NCI-H510A treated with DMSO at 0.1 percent for 48 hours (cell line): ENCODE measurements at regions not wholly inside any gene's neighbourhood (a gene's known extent, or its start where the extent isn't known, plus 50 kb on each side); places are given as distances from the start of the nearest gene placed in this dataset.
A peak's percentile ranks its signal among the peaks of the same experiment; 100 is the strongest.

ENCODE experiments used
- DNase-seq: peaks from one replicate; lab custom pipeline; 2025; lab: John Stamatoyannopoulos, UW

DNA sequence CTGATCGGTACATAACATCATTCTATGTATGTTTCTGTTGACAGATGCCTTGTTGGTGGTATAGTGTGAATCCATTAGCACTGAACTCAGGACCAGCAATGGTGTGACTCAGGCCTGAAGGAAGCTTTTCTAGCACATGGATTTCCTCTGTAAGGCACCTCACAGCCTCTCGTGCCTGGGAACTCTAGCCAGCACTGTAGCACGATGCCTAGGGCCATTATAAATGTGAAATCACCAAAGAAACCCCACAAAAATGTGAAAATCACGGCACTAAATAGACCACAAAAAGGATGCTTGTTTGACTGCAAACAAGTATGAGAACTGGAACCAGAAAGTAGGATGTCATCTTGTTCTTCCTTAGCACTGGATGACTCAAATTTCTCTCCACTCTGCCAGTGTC is 63.7 kb upstream of the NKX2-2 start:
- no peak for DNase-seq

DNA sequence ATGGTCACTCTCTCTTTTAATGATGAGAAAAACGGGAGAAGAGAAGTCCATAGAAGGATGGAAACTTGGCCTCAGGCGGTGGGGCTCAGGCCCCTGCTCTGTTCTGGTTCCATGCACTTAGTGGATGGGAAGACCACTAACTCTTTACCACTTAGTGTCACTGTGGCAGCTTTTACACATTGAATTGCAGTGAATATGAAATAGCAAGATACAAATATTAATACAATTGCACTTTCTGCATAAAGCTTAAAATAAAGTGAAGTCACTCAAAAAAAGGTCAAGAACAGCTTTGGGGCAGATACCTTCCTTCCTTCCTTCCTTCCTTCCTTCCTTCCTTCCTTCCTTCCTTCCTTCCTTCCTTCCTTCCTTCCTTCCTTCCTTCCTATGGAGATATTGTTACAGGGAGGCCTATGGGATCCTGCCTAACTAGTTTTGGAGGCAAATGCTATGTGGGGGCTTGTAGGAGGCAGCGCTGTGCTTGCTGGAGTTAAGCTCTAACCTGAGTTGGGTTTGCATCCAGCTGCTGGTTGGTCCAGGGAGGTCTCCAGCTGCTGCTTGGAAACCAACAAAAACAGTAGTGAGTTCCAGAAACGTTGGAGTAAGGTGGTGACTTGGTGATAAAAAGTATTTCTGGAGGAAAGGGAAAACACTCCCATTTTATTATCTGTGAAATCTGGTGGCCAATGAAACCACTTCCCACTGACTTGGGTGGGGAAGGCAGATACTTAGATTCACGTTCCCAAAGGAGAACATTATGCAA is 62.3 kb upstream of the NKX2-2 start:
- no peak for DNase-seq

DNA sequence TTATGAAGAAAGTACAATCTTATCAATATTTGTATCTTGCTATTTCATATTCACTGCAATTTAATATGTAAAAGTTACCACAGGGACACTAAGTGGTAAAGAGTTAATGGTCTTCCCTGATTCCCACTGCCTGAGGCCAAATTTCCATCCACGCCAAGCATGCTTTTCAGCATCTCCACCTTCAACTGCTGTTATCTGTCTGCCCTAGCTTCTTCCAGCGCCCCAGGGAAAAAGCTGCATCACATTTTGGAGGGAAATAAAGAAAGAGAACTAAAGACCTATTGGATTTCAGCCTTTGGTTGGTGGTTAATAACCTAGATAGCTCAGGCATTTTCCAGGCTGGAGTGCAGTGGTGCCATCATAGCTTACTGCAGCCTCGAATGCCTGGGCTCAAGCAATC is 61.3 kb upstream of the NKX2-2 start:
- DNase-seq: no peak

DNA sequence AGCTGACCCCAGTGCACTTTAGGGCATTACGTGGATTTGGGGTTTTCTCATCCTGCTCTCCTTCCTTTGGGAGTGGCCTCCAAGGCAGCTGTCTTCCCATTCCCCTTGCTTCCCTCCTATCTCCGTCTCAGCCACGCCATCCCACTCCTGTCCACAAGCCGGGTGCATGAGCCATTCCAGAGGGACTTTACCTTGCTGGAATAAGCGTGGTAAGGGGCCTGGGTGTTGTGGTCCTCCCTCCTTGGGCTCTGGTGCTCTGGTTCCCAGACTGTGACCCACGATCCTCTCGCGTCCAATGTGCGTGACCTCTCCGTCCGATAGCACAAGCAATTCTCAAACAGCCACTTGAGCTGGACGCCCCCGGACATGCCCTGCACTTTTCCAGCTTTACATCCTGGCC is 60.6 kb upstream of the NKX2-2 start:
- DNase-seq: no peak

DNA sequence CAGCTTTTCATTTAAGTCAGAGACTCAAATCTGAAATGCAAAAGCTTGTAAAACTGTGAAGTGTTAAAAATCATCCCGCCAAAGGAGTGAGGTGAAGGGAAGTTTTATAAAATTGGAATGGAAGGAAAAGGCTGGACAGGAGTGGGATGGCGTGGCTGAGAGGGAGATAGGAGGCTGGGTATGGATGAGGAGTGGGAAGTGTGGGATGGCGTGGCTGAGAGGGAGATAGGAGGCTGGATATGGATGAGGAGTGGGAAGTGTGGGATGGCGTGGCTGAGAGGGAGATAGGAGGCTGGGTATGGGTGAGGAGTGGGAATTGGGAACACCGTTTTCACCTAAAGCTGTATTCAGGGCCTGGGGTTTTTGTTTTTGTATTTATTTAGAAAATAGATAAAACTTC is 59.4 kb upstream of the NKX2-2 start:
- DNase-seq: no peak

DNA sequence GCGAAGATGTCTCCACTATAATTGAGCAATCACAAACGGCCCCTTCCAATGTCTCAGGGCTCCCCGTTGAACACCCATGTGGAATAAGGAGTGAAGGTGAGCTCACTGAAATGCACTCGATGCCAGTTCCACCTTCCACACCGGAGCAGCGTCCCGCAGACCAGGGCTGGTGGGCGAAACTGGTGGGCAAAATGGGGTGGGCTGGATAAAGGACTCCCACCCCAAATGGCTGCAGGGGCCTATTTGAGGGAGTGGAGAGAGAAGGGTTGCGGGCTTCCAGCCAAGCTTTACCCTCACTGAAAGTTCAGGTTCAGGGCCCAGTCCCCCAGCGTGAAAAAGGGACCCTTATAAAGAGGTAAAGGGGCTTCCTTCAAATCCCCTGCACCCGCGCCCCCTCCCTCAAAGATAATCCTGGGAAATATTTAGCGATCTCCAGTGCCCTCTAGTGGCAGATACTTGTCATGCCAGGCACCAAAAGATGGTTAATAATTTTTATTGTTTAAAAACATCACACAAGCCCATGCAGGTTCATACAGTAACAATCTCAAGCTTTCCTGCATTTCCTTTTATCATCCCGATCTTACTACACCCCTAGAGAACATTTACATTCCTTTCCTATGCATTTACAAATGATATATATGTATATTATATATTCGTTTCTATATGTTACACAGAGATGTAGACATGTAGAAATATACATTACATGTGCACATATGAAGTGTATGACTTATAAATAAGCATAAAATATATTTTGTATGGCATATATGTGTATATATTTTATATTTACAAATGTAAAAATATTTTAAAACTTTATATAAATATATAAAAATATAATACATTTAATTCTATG is 58.2 kb upstream of the NKX2-2 start:
- peak; percentile 17 for DNase-seq

DNA sequence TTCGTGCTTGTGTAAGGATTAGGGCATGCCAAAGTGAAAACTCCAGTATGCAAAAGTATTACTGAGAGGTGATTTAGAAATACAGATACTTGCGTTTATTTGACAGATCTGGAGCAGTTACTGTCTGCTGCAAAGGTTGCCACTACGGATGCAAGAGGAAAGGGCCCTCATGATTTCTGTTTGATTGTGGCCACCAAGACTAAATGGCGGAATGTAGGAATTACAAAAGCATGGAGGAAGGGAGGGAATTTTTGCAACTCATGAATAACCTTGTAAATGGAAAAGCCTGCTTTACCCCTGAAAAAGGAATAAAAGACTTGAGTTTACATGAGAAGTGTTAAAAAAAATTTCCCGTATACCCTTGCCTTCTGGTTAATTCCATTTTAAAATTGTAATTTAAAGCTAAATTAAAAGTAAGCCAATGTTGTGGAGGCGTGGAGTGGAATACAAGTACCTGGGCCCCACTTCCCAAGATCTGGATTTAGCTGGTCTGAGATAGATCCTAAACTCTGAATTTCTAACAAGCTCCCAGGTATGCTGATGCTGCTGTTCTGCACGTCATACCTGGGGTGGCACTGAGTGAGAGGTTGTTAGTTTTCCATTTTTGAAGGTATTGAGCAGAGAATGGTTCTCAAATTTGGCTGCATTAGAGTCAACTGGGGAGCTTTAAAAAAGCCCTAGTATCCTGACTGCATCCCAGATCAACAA is 56.6 kb upstream of the NKX2-2 start:
- DNase-seq: no peak

DNA sequence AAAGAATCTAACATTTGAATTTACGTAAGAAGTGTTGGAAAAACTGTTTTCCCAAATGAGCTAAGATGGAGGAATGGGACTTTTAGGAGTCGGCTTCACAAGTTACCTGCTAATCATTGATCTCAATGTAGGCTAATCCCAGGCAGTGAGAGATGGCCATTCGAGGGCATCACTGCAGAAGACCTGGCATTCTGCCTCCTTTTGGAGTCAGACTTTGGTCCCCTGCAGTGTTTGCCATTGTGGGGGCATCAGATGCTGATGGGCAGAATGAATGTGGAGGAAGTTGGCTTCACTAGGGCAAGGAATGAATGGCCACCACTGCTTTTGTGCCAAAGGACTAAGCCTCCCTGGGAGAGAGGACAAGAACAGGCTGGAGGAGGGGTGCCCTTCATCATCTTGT is 55.7 kb upstream of the NKX2-2 start:
- DNase-seq: no peak

DNA sequence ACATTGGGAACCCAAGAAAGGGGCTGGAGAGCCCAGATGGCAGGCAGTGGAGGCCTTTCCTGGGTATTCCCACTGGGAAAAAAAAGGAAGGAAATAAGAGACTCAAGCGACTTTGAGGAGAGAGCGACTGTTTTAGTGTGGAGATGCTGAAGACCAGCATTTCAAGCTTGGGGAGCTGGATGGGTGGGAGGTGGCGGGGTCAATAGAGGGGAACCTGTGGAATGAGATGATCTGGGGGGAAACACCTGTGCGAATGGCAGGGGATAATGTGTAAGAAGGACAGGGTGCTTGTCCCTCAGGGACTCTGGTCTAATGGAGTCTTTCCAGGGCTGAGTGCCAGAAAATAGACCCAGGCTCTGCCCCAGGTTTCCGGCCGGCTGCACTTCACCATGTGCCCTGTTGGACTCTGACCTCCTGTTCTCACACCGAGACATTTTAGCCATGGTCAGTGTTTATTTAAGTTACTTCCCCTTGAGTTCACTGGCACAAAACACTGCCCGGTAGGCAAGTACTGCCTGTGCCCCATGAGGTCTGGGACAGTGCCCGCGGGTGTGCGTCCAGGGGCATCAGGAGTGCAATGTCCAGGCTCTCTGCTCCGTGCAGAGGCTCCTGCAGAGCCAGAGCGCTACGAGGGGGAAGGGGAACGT is 50.4 kb upstream of the NKX2-2 start:
- DNase-seq: no peak
